LNCaP clone FGC (cell line): ENCODE measurements at regions not wholly inside any gene's neighbourhood (a gene's known extent, or its start where the extent isn't known, plus 50 kb on each side); places are given as distances from the start of the nearest gene placed in this dataset.

ENCODE experiments used
- DNase-seq: peaks from one replicate; pipeline ENCODE4 v3.0.0-alpha.2; 2011; ENCODE audit warnings: low read depth
- H3K4me3 ChIP-seq: 2 replicates; pipeline ENCODE4 v1.5.1; 2011; ENCODE audit warnings: mild to moderate bottlenecking, low read depth, low read length, control low read depth
- CTCF ChIP-seq: IDR thresholded peaks from 2 replicates; pipeline ENCODE4 v1.5.1; 2012; ENCODE audit warnings: mild to moderate bottlenecking; ENCODE audit not compliant: control insufficient read depth, insufficient read depth; ENCODE audit errors: extremely low read depth

DNA sequence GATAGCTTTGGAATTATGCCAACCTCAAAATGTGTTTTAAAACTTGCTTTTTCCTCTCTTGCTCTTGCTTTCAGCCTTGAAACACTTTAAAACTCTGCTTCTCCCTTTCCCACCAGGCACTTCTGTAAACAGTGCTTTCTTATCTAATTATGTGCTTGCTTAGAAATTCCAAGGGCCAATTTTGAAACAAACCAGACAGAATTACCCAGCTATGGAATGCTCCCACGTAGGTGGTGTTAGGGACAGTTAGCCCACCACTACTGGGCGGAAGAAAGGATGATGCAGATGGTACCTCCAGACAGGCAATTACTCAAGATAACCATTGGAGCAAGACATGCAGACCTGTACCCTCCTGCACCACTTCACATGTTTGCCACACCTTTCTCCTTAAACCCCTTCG lies 523.0 kb upstream of the PTPRD start:
- TF ChIP-seq CTCF, result no peak
- no peak for DNase-seq
- no peak overlapping the region for H3K4me3 ChIP-seq

DNA sequence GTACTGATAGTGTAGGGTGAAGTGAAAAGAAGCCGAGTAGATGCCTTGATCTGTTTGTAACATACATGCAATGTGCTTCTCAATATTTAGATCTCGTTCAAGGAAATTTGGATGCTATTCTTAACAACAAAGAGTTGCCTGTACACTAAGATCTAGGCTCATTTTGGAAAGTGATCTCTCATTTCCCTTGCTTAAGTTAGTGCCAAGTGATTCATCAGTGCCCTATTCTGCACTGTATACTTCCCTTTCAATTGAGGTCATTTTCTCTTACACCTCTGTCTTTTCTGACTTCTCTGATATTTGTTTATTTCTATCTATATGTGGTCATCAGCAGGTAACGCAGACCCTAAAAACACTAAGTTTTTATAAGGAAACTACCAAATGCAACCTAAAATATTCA lies 528.6 kb upstream of the PTPRD start:
- no peak for TF ChIP-seq CTCF
- DNase-seq, result no peak
- no peak overlapping the region for H3K4me3 ChIP-seq

DNA sequence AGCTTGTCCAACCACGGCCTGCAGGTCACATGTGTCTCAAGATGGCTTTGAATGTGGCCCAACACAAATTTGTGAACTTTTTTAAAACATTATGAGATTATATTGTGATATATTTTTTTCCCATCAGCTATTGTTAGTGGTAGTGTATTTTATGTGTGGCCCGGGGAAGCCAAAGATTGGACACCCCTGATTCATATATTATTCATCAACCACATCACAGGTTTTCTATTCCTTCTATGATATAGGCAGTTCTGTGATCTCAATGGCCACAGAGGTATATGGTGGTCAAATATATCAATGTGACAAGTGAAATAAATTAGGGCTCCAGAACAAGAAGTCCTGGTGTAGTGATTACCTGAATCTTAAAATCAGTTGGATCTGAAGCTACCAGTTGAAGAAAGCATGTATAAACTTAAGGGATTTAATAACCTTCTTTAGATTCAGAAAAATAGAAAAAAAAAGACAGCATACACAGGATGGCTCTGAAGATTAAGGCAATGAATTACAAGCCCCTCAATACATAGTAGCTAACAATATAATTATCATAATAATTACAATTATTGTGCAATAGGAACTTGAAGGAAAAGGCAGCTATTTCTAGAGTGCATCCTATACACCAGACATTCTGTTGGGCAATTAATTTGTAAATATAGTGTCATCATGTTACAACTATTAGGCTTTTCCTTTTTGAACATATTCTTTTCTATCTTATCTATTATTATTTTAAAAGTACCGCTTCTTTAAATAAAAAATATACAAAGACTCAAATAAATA lies 530.4 kb upstream of the PTPRD start:
- no peak for DNase-seq
- TF ChIP-seq CTCF, result no peak
- no peak overlapping the region for H3K4me3 ChIP-seq

DNA sequence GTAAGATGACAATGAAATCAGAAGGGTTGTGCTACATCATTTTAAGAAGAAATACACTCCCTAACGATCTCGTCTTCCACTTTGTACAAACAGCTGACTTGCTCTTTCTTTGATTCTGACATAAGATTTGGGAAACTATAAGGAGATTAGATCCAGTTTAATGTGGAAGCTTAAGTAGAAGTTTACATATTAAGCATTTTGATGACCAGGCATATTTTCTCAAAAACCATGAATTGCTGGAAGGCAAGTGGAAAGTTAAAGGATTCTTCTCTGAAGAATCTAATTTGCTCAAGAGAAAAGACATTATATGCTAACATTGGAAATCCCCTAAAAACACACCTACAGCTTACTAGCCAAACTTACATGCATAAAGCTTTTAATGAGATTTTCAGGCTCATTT lies 531.9 kb upstream of the PTPRD start:
- no peak for DNase-seq
- no peak overlapping the region for H3K4me3 ChIP-seq
- no peak for TF ChIP-seq CTCF

DNA sequence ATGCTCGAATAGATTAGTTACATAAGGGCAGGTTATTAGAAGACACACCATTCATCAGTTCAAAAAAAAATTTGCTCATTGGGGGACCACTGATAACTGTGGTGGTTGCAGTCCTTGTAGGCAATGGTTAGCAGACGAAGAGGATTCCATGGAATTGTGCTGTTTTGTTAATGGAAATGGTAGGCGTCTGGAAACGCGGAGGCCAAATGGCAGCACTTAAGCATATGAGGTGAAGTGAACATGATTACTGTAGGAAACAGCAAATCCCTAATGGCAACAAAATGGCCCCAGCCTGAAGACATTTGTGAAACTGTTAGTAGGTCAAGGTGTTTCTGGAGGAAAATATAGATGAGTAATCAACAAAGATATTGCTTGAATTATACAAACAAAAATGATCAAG lies 535.4 kb upstream of the PTPRD start:
- H3K4me3 ChIP-seq, result no peak overlapping the region
- no peak for TF ChIP-seq CTCF

DNA sequence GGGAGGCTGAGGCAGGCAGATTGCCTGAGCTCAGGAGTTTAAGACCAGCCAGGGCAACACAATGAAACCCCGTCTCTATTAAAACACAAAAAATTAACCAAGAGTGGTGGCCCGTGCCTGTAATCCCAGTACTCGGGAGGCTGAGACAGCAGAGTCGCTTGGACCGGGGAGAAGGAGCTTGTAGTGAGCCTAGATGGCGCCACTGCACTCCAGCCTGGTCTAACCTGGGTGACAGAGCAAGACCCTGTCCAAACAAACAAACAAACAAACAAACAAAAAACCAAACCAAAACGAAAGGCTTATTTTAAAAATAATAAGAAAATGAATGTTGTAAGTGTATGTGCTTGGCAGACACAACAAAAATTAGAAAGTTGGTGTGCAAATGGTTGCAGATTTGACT lies 536.3 kb upstream of the PTPRD start:
- H3K4me3 ChIP-seq, result no peak overlapping the region
- peak; percentile 39 for TF ChIP-seq CTCF
- DNase-seq, result no peak

More for the DNA sequence above, 535.4 kb upstream of the PTPRD start:
- no peak for DNase-seq

DNA sequence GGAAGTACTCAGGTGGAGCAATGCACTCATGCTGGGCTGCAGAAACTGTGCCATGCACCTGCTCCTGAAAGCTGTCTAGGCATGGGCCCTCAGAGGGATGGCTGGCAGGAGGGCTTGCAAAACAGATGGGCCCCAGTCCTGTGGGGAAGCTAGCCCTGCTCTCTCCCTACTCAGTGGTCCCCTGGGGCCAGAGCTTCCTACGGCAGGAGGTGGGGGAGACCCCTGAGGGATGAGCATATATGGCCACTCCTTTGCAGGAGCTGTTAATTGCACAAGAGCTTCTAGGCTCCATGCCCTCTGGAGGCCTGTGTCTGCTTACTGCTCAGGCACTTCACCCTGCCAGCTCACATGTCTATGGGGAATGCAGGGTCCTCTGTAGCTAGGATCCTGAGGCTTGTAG lies 545.3 kb upstream of the PTPRD start:
- TF ChIP-seq CTCF, result no peak
- H3K4me3 ChIP-seq, result no peak overlapping the region
- no peak for DNase-seq
